K562 (cell line): ENCODE measurements at regions not wholly inside any gene's neighbourhood (a gene's known extent, or its start where the extent isn't known, plus 50 kb on each side); places are given as distances from the start of the nearest gene placed in this dataset.
A peak's percentile ranks its signal among the peaks of the same experiment; 100 is the strongest.

ENCODE experiments used
- C11orf30 ChIP-seq: fragments of 450-650 bp; IDR thresholded peaks from 2 replicates; pipeline ENCODE4 v1.6.1; 2016; ENCODE audit warnings: low read depth, mild to moderate bottlenecking
- CBFA2T2 ChIP-seq: fragments of 450-650 bp; conservative IDR thresholded peaks from 2 replicates; pipeline ENCODE4 v1.6.1; 2017; ENCODE audit warnings: mild to moderate bottlenecking
- CBX1 ChIP-seq: sonication (generic); IDR thresholded peaks from 2 replicates; pipeline ENCODE4 v1.6.1; 2016; ENCODE audit warnings: antibody characterized with exemption, low read depth, mild to moderate bottlenecking
- CEBPB ChIP-seq: fragments of 450-650 bp; IDR thresholded peaks from 2 replicates; pipeline ENCODE4 v1.6.1; 2016; ENCODE audit warnings: missing genetic modification characterization, missing compliant biosample characterization
- CLOCK ChIP-seq: fragments of 250-450 bp; sonication (Bioruptor Pico); IDR thresholded peaks from 2 replicates; pipeline ENCODE4 v1.4.0; 2020; ENCODE audit warnings: mild to moderate bottlenecking, moderate library complexity, borderline replicate concordance
- DEAF1 ChIP-seq: fragments of 450-650 bp; formaldehyde crosslinking; IDR thresholded peaks from 2 replicates; pipeline ENCODE4 v1.4.0; 2020; ENCODE audit warnings: mild to moderate bottlenecking, moderate library complexity
- FOXA1 ChIP-seq: fragments of 450-650 bp; IDR thresholded peaks from 2 replicates; pipeline ENCODE4 v1.6.1; 2016; ENCODE audit warnings: mild to moderate bottlenecking, borderline replicate concordance
- HEY1 ChIP-seq: fragments of 250-450 bp; sonication (Bioruptor Pico); IDR thresholded peaks from 2 replicates; pipeline ENCODE4 v1.5.0; 2020; ENCODE audit warnings: mild to moderate bottlenecking, moderate library complexity, borderline replicate concordance
- MAFK ChIP-seq: IDR thresholded peaks from 2 replicates; pipeline ENCODE4 v1.6.1; 2011; ENCODE audit warnings: low read length, improper control_type of control experiment
- NCOA4 ChIP-seq: fragments of 450-650 bp; IDR thresholded peaks from 2 replicates; pipeline ENCODE4 v1.6.1; 2018; ENCODE audit warnings: mild to moderate bottlenecking; ENCODE audit not compliant: partially characterized antibody
- NFE2 ChIP-seq: IDR thresholded peaks from 2 replicates; pipeline ENCODE4 v1.6.1; 2014; ENCODE audit warnings: antibody characterized with exemption, low read depth
- POLR3A ChIP-seq: IDR thresholded peaks from 2 replicates; pipeline ENCODE4 v1.6.1; 2011; ENCODE audit warnings: borderline replicate concordance, mild to moderate bottlenecking, moderate library complexity; ENCODE audit not compliant: insufficient read length, insufficient read depth; ENCODE audit errors: extremely low read depth
- STAG1 ChIP-seq: sonication (generic); formaldehyde crosslinking; IDR thresholded peaks from 2 replicates; pipeline ENCODE4 v1.5.0; 2020; ENCODE audit warnings: missing genetic modification reagents, borderline replicate concordance
- TARDBP ChIP-seq: fragments of 450-650 bp; IDR thresholded peaks from 2 replicates; pipeline ENCODE4 v1.6.1; 2016
- TBL1XR1 ChIP-seq, 2 experiments: IDR thresholded peaks; 2 replicates each; pipeline ENCODE4 v1.6.1; 2012; ENCODE audit warnings: improper control_type of control experiment in 2 of 2, low read length in 2 of 2, mild to moderate bottlenecking in 1 of 2
- ZFP36 ChIP-seq: fragments of 150-350 bp; IDR thresholded peaks from 2 replicates; pipeline ENCODE4 v1.6.1; 2018; ENCODE audit warnings: low read length, low read depth; ENCODE audit not compliant: partially characterized antibody
- ZHX1 ChIP-seq: fragments of 150-350 bp; conservative IDR thresholded peaks from 2 replicates; pipeline ENCODE4 v1.6.1; 2014; ENCODE audit warnings: low read length
- ZNF232 ChIP-seq: sonication (generic); formaldehyde crosslinking; IDR thresholded peaks from 2 replicates; pipeline ENCODE4 v1.8.0; 2022; ENCODE audit warnings: mild to moderate bottlenecking, missing genetic modification reagents

GRCh38 chr14:21987937-21988336 is 314.3 kb upstream of the OR4E1 start (continued):
- no peak for TF ChIP-seq CLOCK
- TF ChIP-seq ZHX1, result no peak
- peak; percentile 70 for TF ChIP-seq NFE2
- no peak for TF ChIP-seq ZFP36
- TF ChIP-seq POLR3A, result no peak
- no peak for TF ChIP-seq ZNF232 (CRISPR knock-in tag)
- TF ChIP-seq CBX1, result no peak
- no peak for TF ChIP-seq NCOA4
- TF ChIP-seq STAG1 (CRISPR knock-in tag), result no peak
- no peak for TF ChIP-seq TBL1XR1 (IDR thresholded peaks at IDR 0.05; ENCODE audit: low read length in 2 of 2)
- no peak for TF ChIP-seq DEAF1 (CRISPR knock-in tag)
- TF ChIP-seq TARDBP, result no peak
- no peak for TF ChIP-seq FOXA1
- no peak for TF ChIP-seq CBFA2T2
- no peak for TF ChIP-seq CEBPB
- TF ChIP-seq C11orf30, result peak; percentile 98
- TF ChIP-seq HEY1 (CRISPR knock-in tag), result no peak
- peak; percentile 100 for TF ChIP-seq MAFK
